GM21786 (cell line): ENCODE measurements at regions not wholly inside any gene's neighbourhood (a gene's known extent, or its start where the extent isn't known, plus 50 kb on each side); places are given as distances from the start of the nearest gene placed in this dataset.

Source experiments
- ATAC-seq: cut with Tn5 transposase; IDR thresholded peaks from one replicate; pipeline ENCODE4 v1.9.1; 2021; ENCODE audit not compliant: unreplicated experiment

DNA sequence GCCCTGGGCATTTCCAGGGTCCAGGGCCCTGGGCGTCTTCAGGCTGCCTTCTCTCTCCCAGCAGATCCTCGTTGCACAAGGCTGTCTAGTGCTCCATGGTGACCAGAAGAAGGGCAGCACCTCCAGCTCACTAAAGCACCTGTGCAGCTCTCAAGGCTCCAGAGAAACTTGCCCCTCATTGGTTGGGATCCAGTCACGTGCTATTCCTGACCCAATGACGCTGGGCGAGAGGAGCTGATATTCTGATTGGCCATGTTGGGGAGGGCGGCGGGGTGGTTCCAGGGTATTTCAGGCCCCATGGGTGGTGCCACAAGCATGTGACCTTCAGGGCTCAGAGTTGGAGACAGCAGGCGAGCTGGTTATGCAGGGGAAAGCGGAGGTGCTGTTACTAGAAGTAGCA, 309.1 kb downstream of the TOX3 start:
- ATAC-seq = no peak

DNA sequence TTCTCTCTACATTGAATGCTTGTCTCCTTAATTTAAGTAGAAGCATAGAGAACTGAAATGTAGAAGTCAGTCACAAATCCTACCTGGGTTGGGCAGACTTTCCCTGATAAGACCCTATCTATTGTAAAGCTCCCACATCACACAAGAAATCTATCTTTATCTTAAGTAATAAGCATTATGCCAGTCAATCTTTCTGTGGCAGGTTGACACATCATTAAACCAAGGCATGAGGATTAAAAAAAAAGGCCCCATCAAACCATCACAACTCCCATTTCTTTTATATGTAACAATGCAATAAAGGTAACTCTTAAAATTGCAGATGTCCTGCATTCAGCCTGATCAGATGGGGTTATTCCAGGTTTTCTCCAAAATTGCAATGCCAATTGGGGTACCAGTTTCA, 311.8 kb downstream of the TOX3 start:
- no peak for ATAC-seq

DNA sequence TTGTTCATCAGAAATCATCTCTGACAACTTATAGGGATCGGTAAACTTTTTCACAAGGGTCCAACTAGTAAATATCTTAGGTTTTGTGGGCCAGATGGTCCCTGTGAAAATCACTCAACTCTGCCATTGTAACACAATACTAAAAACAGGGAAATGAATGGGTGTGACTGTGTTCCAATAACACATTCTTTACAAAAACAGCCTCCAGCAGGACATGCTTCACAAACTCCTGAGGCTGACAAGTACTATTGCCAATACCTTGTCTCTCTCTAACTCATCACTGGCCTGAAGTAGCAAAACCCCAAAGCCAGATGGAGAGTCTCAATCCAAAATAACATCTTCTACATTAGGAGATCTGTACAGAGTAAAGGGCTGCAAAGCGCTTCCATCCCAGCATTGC, 312.3 kb downstream of the TOX3 start:
- ATAC-seq = no peak

DNA sequence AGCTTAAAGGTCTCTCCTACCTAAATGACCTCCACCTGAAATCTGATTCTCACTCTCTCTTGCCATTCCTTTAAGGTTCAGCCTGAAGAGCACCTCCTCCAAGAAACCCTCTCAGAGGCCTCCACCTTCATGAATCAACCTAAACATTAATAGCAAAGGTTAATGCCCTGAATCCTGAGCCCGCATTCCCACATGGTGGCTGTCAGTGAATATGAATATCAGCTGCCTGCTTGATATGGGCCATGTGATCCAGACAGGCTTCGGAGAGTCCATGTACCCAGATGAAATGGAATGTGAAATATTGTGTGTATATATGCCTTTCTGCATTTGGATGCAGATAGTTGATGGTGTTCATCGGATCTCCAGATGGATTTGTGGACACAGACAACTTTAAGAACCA, 317.5 kb downstream of the TOX3 start:
- no peak for ATAC-seq

DNA sequence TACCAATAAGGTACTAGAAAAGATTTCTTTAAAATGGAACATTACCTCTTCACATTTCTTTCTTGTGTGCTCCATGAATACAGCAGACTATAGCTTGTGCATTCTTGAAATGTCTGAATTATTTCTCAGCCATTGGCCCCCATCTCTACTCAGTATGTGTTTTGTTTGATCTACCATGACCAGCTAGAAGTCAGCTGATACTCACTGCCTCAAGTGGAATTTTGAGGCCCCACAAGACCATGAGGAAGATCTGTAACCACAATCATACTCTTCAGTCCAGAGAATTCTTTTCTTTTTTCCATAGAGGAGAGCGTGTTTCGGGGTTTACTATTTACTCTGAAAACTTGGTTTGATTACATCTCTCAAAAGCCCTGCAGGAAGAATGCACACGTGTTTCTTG, 319.1 kb downstream of the TOX3 start:
- no peak for ATAC-seq

DNA sequence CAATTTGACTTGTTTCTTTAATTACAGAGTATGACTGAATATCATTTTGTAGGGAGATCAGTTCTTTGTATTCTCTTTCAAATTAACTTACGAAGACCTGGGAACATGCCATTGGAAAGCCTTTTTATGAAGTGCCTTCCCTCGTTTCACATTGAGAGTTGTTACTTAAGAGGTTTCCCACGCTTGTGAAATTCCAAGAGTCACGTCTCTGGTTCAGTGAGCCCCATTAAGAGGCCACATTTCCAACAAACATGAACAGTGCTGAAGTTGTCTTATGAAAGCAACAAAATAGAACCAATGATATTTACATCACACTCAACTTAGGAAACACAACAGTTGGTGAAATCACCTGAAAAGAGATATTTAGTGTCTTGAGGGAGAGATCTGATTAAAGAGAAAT, 334.1 kb downstream of the TOX3 start:
- ATAC-seq = no peak

DNA sequence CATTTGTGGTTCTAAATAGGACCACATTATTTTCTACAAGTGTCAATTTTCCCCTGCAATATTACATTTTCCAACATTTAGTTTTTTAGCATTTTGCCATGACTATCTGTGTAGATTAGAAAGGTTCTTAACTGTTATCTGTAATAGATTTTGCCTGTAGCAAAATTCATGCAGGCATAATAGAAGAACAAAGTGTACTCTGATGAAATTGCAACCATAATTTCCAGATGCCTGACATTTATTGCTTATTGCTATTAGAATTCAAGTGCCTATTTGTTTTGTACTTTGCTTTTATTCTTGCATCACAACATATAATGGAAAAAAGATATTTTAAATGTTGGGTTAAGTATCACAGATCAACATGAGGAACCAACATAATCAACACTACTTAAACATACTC, 337.7 kb downstream of the TOX3 start:
- ATAC-seq = no peak

DNA sequence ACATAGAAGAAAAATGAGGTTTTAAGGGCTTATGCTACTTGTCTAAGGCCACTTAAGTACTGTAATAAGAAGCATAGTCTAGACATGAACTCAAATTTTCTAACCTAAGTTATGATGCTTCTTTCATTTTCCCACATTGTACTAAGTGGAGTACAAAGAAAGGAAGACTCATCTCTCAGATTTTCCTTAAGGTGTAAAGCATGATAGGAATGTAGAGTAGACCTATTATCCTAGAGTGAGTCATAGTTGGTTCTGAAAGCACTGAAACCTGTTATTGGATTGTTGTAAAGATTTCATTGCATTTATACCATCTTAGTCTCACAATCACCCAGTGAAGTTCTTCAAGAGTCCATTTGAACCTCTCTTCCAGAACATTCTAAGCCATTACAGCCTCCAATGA, 343.8 kb downstream of the TOX3 start:
- no peak for ATAC-seq

DNA sequence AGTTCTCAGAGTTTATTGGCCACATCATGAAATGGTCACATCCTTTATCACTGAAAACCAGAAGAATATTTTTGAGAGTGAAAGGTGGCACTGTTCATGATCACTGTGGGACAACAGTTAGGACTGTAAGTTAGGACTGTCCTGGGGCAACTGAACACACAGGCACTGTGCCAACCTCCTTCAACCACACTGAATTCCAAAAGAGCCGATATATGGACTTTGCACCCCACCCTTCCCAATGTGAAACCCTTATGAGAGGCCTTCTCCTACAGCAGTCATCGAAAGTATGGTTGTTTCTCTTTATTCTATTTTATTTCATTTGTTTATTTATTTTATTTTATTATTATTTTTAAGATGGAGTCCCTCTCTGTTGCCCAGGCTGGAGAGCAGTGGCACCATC, 353.5 kb downstream of the TOX3 start:
- no peak for ATAC-seq

DNA sequence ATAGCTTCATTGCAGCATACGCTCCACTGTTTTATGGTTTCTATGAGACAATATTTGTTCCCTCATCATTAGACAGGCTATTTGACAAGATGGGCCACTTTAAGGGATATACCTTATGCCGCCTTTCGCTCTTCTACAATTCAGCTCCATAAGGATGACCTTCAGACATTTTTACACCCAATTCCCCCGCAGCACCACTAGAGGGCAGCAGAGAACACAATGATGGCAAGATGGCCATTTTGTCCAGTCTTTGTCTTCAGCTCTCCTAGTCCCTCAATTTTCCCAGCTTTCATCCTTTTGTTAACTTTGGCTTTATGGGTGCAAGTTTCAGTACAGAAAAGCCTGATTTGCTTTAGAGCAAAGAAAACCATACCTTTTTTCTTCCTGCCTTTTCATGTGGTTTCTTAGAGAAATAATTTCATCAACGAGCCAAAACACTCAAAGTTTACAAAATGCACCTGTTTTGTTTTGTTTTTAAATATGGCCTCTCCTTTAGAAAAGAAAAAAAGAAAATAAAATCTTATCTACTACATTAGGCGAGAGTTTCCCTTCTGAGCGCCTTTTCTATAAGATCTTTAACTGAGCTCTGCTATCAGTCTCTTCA, 355.3 kb downstream of the TOX3 start:
- no peak for ATAC-seq

DNA sequence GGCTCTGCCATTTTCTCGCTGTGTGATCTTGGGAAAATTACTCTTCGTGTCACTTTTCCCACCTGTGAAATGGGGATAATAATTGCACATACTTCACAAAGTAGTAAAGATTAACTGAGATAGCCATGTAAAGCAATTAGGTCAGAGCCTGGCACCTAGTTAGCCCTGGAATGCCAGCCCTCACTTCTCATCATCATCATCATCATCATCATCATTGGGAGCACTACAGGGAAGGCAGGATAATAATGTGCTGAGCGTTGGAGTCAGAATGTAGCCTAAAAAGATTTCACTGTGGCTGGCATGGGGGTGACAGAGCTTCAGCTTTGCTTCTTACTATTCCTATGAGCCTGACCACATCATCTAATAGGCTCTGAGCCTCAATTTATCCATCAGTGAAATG, 362.6 kb downstream of the TOX3 start:
- ATAC-seq = no peak

DNA sequence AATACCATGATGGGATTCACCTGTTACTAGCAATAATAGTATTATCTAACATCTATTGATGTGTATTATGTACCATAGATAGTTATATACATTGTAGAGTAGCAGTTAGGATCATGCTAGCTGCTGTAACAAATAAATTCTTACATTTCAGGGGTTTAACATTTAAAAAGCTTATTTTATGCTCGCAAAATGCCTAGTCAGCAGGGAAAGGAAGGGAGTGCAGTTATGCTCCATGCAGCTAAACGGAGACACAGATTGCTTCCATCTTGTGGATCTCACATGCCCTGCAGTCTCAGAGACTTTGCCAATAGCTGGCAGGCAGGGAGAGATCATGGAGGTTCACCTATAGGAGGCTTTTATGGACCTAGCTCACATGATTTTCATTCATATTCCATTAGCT, 364.1 kb downstream of the TOX3 start:
- no peak for ATAC-seq

DNA sequence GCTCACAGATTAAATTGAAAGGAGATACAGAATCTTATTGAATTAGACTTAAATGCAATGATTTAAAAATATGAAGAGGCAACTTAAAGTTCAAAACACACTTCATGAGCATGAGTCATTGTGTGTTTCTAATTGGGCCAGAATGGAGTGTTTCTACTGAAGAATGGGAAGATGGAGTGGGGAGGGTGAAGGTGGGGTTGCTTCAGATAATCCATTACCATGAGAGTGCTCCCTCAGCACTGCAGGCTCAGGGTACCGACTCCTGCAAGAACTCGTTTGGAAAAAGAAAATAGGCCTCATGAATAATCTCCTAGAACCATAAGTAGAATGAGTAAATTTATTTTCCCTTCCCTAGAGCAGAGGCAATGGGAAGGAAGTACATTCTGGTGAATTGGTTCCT, 372.8 kb downstream of the TOX3 start:
- ATAC-seq = no peak

DNA sequence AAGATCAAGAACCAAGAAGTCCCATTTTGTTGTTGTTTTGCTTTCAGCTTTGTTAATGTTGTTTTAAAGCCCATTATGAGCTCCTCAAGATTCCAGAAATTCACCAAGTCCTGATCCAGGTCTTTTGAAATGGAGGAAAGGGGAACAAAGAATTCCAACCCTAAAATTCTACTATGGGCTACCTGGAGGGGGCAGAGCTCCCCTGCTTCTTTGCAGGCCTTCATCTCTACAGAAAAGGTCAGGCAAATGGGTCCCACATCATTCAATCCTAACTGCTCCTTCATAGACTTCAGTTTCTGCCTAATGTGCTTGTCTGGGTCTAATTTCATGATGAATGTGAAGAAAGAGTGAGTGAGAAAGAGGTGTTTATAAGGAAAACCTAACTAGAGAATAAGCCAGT, 375.5 kb downstream of the TOX3 start:
- ATAC-seq = no peak

DNA sequence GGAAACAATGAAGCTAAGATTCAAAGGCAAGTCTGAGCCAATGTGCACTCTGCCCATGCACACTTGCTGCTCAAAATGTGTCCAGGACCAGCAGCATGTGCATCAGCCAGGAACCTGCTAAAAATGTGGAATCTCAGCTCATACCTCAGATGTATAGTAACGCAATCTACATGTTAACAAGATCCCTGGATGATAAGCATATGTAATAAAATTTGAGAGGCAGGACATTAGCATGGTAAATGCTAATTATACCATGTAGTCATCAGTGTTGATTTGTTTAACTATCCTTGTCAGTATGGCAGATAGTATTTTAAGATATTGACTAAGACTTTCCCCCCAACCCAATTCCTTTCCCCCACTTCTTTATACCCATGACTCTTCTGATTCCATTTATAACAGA, 379.6 kb downstream of the TOX3 start:
- no peak for ATAC-seq

DNA sequence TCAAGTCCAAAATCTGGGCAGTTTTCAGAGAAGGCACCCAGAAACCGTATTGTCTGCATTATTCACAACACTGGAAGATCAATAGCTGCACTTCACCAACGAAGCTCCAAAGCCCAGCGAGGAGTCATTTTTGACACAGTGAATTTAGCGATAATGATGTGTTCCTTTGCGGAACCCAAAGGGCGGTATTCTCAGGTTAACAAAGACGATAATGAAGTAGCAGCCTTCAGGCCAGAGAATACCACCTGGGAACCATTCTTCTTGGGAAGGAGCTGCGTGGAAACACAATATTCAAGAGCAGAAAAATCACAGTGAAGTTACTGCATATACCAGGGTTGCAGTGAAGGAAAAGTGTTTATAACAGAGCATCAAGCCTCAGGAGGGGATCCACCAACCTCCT, 381.0 kb downstream of the TOX3 start:
- no peak for ATAC-seq

DNA sequence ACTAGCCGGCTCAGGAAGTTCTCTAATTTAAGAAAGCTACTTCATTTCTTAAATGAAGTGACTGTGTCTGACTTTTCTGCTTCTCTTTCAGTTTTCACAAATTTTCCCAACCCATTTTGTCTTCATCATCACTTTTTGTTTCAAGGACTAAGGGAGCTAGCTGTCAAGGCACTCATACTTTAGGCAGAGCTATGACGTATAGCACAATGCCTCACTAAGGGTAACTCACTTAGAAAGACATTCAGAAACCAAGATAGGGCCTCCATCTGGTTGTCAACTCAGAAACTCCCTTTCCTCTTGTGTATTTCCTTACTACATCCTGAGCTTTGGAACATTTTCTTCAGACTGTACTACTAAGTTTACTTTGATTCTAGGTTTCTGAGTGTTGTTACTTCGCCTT, 397.9 kb downstream of the TOX3 start:
- no peak for ATAC-seq

DNA sequence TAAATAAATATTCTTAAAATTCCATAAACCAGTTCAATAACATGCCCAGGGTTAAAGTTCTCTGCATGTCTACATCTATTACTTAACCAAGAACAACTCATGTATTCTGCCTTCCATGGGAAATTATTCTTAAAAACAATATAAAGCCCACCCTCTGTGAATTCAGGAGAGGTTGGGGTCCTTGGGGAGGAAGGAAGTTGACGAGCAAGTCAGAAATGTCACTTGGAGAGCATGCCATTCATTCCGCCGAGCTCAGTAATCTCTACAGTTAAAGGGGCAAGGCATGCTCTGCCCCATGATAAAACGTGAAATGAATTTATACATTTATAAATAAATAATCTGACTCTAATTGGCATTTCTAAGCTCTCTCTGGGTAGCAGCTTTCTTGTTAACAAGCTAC, 405.1 kb downstream of the TOX3 start:
- ATAC-seq = no peak

DNA sequence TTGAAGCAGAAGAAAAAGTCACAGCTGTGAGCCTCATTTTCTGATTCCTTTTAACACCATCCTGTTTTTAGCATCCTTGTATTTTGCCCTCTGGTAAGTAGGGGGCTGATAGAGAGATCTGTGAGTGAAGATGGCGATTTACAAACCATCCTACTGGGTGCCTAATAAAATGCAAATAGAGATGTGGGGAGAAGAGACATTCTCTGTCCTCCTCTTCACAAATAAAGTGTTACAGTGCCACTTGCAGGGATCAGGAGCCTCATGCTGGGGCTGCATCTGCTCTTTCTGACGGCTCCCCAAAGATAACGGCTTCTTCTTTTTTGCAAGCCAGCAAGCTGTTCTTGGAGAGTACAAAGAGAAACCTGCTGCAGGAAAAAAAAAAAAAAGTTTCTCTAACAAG, 418.6 kb downstream of the TOX3 start:
- ATAC-seq = no peak

DNA sequence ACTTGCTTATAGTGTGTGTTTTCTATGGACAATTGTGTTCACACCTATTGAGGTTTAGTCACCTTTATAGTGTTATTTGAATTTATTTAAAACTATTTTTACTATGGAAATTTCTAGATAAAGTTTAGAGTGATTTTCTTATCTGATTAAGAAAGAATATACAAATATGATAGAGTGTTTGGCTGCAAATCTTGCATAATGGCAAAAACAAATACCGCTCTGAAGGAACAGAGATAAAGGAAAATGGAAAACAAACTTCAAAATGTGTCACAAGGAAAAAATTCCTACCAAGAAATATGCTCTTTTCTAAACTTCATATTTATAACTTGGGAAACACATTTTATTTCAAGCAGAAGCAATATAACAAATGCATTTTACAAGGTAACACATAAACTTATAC, 423.1 kb downstream of the TOX3 start:
- no peak for ATAC-seq

DNA sequence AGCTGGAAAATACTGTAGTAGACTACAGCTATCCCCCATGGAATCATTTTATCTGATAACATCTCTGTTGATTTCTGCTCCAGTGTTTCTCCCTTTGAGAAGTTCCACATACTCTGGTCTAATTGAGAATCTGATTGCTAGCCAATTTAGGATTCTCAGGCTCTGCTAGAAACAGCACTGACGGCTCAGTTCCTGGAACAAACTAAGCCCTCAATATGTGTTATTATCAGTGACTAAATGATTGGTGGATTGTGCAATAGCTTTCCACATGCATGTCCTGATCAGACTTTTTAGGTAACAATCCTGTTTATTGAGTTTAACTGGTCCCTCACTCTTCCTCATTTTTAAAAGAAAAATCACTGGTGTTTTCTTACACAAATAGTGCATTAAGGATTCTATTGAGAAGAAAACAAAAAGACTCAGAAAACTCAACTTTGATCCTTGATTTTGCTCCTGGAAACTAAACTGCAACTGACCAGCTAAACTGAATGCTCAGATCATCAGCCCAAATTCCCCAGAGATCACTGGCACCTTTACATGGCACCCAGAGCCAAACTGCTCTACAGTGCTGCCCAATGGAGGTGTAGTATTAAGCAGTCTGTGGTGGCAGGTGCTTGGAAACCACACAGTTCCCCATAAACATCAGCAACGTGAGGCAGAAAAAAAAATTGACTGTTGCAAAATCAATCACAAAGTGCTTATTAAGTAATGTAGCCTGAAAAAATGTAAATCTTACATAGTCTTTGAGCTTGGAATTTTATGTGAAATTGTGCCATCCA, 423.7 kb downstream of the TOX3 start:
- ATAC-seq = no peak

DNA sequence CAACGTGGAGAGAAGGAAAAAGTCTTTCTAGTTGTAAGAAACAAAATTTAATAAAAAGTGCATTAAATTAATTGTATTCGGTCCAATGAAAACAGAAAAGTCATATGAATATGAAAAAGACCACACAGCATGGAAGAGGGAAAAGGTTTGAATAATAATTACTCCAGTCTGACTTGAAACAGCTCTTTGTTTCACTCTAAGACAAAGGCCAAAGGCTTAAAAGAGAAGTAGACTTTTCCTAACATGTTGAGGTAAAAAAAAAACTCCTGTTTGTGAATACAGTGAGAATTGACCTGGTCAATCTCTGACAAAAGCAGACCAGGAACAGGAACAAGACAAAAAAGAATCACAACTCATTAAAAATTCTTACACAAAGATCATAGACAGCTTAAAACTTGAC, 429.8 kb downstream of the TOX3 start:
- ATAC-seq = no peak

DNA sequence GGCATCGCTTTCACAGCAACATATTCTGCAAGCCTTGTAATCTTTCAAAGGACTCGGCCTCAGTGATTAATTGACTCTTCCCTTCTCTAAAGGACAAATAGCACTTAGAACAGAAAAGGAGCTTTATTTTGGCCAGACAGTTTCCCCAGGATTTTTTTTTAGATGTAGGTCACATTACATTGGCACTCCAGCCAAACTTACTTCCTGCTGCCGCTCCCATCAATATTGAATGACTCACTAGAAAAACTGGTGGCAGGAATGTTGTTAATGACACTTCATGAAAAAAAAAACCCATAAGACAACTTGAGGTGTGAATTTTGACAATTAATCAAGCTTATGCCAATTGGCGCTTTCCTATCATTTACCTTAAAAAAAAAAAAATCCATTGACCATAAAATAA, 432.6 kb downstream of the TOX3 start:
- no peak for ATAC-seq
